Esophagus squamous epithelium (tissue), 4 donors: ENCODE measurements at regions not wholly inside any gene's neighbourhood (a gene's known extent, or its start where the extent isn't known, plus 50 kb on each side); places are given as distances from the start of the nearest gene placed in this dataset.

Experiments
- POLR2A ChIP-seq, 4 donors: fragments of 450-650 bp; IDR thresholded peaks; one replicate each; pipeline ENCODE4 v1.6.1; 2017; ENCODE audit warnings: antibody characterized with exemption in 4 of 4, mild to moderate bottlenecking in 4 of 4, moderate library complexity in 3 of 4
- TF ChIP-seq, protein P1 (sequence below), 6 experiments: fragments of 450-650 bp in 4 of 6; fragments of 200-600 bp in 2 of 6; sonication (generic) in 2 of 6; IDR thresholded peaks; one replicate each; pipeline ENCODE4 v1.5.1; 2016 to 2019; ENCODE audit warnings: antibody characterized with exemption in 6 of 6, mild to moderate bottlenecking in 4 of 6, moderate library complexity in 4 of 6

DNA sequence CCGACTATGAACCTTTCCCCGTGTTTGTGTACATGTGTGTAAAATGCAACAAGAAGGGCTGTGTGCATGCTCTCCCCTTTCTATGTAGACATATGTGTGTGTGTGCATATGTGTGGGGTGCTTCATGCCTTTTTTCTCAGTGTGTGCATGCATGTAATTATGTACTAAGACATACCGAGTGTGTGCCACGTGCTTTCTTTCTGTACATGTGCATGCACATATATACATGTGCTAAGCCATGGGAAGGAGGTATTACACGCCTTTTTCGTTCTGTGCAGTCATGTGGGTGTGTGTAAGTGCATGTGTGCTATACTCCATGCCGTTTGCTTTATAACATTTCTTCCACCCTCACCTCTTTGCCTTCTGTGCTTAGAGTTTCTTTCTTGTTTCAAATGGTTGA lies 544.3 kb downstream of the TNS3 start:
- TF ChIP-seq, protein P1, sequence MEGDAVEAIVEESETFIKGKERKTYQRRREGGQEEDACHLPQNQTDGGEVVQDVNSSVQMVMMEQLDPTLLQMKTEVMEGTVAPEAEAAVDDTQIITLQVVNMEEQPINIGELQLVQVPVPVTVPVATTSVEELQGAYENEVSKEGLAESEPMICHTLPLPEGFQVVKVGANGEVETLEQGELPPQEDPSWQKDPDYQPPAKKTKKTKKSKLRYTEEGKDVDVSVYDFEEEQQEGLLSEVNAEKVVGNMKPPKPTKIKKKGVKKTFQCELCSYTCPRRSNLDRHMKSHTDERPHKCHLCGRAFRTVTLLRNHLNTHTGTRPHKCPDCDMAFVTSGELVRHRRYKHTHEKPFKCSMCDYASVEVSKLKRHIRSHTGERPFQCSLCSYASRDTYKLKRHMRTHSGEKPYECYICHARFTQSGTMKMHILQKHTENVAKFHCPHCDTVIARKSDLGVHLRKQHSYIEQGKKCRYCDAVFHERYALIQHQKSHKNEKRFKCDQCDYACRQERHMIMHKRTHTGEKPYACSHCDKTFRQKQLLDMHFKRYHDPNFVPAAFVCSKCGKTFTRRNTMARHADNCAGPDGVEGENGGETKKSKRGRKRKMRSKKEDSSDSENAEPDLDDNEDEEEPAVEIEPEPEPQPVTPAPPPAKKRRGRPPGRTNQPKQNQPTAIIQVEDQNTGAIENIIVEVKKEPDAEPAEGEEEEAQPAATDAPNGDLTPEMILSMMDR (IDR thresholded peaks at IDR 0.05): no peak
- no peak for TF ChIP-seq POLR2A (IDR thresholded peaks at IDR 0.05)
